Cardiac fibroblast (primary cell): ENCODE measurements at regions not wholly inside any gene's neighbourhood (a gene's known extent, or its start where the extent isn't known, plus 50 kb on each side); places are given as distances from the start of the nearest gene placed in this dataset.
A peak's percentile ranks its signal among the peaks of the same experiment; 100 is the strongest.

ENCODE experiments used
- DNase-seq, 2 donors: peaks; one replicate each; pipeline versions ENCODE4 v3.0.0 to v3.0.0-alpha.2; 2010; ENCODE audit warnings: low read depth in 2 of 2
- H3K4me3 ChIP-seq, 2 donors: replicated peaks in 1 of 2; 1 replicate in 1 of 2; 2 replicates in 1 of 2; pipeline ENCODE4 v1.5.1; 2011; ENCODE audit warnings: low read depth in 2 of 2, low read length in 2 of 2, mild to moderate bottlenecking in 2 of 2, moderate library complexity in 1 of 2
- TF ChIP-seq, protein P1 (sequence below): IDR thresholded peaks from one replicate; pipeline ENCODE4 v1.5.1; 2011; ENCODE audit warnings: low read depth, mild to moderate bottlenecking, low read length, inconsistent platforms

DNA sequence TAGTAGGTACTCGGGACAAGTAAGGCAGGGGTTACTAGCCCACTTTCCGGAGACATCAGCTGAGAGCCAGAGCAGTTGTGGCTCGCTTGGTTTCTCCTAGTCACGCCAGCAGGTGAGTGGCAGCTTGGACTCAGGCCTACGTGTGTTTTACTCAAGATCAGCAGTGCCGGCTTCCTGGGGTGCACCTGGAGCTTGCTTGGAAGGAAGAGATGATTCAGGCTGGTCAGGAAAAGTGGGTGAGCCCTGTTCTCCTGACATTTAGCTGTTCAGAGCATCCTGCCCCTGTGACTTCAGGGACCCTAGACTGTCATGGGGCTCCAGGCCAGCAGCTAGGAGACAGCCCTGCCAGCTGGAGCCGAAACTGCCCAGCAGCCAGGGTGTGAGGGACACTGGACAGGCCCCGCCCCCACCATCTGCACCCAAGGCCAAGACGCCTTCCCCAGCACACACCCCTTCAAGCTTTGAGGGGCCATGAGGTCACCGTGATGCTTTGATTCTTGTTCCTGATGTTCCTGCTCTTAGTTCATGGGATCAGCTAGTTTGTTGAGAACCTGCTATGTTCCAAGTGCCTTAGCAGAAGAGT is 238.0 kb upstream of the CIBAR2 start:
- no peak for DNase-seq
- H3K4me3 ChIP-seq: no peak overlapping the region
- TF ChIP-seq, protein P1, sequence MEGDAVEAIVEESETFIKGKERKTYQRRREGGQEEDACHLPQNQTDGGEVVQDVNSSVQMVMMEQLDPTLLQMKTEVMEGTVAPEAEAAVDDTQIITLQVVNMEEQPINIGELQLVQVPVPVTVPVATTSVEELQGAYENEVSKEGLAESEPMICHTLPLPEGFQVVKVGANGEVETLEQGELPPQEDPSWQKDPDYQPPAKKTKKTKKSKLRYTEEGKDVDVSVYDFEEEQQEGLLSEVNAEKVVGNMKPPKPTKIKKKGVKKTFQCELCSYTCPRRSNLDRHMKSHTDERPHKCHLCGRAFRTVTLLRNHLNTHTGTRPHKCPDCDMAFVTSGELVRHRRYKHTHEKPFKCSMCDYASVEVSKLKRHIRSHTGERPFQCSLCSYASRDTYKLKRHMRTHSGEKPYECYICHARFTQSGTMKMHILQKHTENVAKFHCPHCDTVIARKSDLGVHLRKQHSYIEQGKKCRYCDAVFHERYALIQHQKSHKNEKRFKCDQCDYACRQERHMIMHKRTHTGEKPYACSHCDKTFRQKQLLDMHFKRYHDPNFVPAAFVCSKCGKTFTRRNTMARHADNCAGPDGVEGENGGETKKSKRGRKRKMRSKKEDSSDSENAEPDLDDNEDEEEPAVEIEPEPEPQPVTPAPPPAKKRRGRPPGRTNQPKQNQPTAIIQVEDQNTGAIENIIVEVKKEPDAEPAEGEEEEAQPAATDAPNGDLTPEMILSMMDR: no peak

DNA sequence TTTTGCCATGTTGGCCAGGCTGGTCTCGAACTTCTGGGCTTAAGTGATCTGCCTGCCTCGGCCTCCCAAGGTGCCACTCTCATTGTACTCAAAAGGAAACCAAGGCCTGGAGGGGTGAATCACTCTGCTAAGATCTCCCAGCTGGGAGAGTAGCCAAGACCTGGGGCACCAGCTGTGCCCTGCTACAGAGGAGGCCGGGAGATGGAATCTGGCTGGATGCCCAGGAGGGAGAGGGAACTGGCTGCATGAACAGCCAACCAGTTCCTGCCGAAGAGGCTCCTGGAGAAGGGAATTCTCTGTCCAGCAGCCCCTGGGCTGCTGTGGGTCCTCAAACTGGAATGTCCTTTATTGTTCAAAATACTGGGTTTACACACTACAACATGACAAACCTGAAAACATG is 238.7 kb upstream of the CIBAR2 start:
- TF ChIP-seq, protein P1: no peak
- peak; percentile 85 to 97 for DNase-seq
- H3K4me3 ChIP-seq: no peak overlapping the region

DNA sequence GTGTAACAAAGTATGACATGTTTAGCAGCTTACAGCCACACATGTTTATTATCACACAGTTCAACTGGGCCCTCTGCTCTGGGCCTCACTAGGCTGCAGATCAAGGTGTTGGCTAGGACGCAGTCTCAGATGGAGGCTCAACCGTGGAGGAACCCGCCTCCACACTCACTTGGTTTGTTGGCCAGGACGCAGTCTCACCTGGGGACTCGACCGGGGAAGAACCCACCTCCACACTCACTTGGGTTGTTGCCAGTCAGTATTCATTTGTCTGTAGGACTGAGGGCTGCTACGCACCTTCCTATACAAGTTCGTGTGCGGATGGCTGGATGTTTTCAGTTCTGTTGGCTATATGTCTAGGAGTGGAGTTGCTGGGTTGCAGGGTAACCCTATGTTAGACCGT is 240.7 kb upstream of the CIBAR2 start:
- DNase-seq: no peak
- no peak overlapping the region for H3K4me3 ChIP-seq
- TF ChIP-seq, protein P1: no peak

DNA sequence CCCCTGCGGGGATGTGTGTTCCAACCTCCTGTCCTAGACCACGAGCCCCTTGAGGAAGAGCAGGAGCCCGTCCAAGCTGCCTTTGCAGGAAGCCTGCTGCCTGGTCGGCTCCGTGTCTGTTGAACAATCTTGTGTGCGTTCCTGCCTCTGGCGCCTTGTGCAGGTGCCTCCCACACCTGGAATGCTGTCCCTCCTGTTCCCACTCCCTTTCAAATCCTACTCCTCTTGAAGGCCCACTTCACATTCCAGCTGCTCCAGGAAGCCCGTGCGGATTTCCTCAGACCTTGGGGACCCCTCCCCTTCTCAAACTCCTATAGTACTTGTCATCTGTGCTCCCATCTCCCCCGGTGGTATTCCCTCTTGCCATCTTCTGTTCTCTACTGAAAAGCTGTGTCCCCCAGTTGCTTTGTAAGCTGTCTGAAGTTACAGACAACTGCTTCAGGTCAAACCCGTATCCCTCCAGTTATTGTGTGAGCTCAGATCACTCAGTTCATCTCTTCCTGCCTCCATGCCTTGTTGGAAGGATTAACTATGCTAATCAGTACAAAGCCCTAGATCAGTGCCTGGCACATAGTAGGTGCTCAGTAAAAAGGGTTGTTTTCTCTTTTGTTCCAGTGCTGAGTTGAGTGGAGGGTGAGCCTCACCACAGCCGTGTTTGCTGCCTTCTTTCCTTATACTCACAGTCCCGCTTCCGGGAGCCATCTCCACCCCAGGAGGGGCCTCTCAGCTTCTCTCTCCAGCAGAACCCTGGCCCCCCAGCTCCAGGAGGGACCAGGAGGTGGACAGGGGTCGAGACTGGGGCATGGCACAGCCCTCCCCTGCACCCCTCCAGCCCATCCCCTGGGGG is 241.8 kb upstream of the CIBAR2 start:
- DNase-seq: no peak
- TF ChIP-seq, protein P1: no peak
- H3K4me3 ChIP-seq: no peak overlapping the region

DNA sequence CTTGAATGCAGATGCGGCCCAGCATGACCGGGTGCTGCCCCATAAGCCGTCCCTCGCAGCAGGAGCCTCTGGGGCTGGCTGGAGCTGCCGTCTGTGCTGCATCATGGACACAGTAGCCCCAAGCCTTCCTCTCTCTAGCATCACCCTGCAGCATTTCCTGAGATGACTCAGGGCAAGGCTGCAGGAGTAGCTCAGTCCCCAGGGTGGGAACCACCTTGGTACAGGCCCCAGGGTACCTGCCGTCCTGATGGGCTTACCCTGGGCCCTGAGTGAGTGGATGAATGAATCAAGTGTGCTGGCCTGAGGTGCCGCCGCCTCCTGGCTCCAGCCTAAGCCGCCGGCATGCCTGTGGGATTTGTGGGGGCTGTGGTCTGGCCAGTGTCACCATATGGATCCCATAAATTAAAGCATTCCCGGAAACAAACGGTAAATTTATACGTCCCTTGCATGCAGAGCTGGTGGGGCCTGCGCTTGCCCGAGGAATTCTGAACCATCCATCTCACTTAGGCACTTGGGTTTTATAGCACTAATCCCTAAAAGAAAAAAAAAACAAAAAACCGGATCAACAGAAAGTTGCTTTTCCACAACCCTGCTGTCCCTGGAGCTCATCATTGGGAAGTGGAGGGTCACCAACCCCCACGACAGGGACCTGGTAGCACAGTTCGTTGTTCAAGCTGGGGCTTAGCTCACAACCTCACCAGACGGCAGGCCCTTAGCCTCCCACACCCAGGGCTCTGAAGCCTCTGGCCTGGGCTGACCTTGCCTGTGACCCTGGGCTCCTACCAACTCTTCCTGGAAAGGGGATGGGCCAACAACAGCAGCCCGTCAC is 242.6 kb upstream of the CIBAR2 start:
- TF ChIP-seq, protein P1: no peak
- peak; percentile 29 to 36 for DNase-seq
- H3K4me3 ChIP-seq: no peak overlapping the region

DNA sequence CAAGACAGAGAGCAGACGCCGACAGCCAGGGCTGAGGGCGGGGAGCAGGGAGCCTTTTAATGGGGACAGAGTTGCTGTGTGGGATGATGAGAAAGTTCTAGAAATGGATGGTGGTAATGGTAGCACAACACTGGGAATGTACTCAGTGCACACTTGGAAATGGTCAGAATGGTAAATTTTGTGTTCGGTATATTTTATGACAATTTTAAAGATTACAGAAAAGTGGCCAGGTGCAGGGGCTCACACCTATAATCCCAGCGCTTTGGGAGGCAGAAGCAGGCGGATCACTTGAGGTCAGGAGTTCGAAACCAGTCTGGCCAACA is 243.2 kb upstream of the CIBAR2 start:
- TF ChIP-seq, protein P1: no peak
- DNase-seq: no peak
- H3K4me3 ChIP-seq: no peak overlapping the region
